Smooth muscle cell (in vitro differentiated cells): ENCODE measurements at regions not wholly inside any gene's neighbourhood (a gene's known extent, or its start where the extent isn't known, plus 50 kb on each side); places are given as distances from the start of the nearest gene placed in this dataset.
A peak's percentile ranks its signal among the peaks of the same experiment; 100 is the strongest.

ENCODE experiments used
- DNase-seq: peaks from one replicate; lab custom pipeline; 2025; ENCODE audit not compliant: unreplicated experiment; lab: John Stamatoyannopoulos, UW
- H2AFZ ChIP-seq: fragments of 200-600 bp; sonication (generic); 2 replicates; pipeline ENCODE4 v1.6.0; 2016; ENCODE audit warnings: antibody characterized with exemption, low read depth, mild to moderate bottlenecking
- H3F3A ChIP-seq: fragments of 200-600 bp; sonication (generic); 2 replicates; pipeline ENCODE4 v1.6.0; 2017; ENCODE audit warnings: antibody characterized with exemption, low read depth
- H3K27ac ChIP-seq: fragments of 200-600 bp; sonication (generic); 2 replicates; pipeline ENCODE4 v1.5.1; 2016; ENCODE audit warnings: low read depth, mild to moderate bottlenecking
- H3K27me3 ChIP-seq: fragments of 200-600 bp; sonication (generic); 2 replicates; pipeline ENCODE4 v1.6.1; 2016; ENCODE audit warnings: low read depth, mild to moderate bottlenecking
- H3K36me3 ChIP-seq: fragments of 200-600 bp; sonication (generic); 2 replicates; pipeline ENCODE4 v1.5.1; 2016; ENCODE audit warnings: low read depth
- H3K4me1 ChIP-seq: fragments of 200-600 bp; sonication (generic); 2 replicates; pipeline ENCODE4 v1.5.1; 2016; ENCODE audit warnings: low read depth
- H3K4me2 ChIP-seq: fragments of 200-600 bp; sonication (generic); 2 replicates; pipeline ENCODE4 v1.6.0; 2016; ENCODE audit warnings: mild to moderate bottlenecking
- H3K4me3 ChIP-seq: fragments of 200-600 bp; sonication (generic); 2 replicates; pipeline ENCODE4 v1.5.1; 2016; ENCODE audit warnings: mild to moderate bottlenecking
- H3K79me2 ChIP-seq: fragments of 200-600 bp; sonication (generic); 2 replicates; pipeline ENCODE4 v1.6.0; 2016; ENCODE audit warnings: low read depth, mild to moderate bottlenecking
- H3K9ac ChIP-seq: fragments of 200-600 bp; sonication (generic); 2 replicates; pipeline ENCODE4 v1.6.0; 2016; ENCODE audit warnings: low read depth
- H3K9me3 ChIP-seq: fragments of 200-600 bp; sonication (generic); replicated peaks from 2 replicates; pipeline ENCODE4 v1.5.1; 2016; ENCODE audit warnings: low read depth
- H4K20me1 ChIP-seq: fragments of 200-600 bp; sonication (generic); 2 replicates; pipeline ENCODE4 v1.6.0; 2016; ENCODE audit warnings: low read depth
- CTCF ChIP-seq: fragments of 200-600 bp; sonication (generic); IDR thresholded peaks from 2 replicates; pipeline ENCODE4 v1.5.1; 2017; ENCODE audit warnings: borderline replicate concordance, mild to moderate bottlenecking, antibody characterized with exemption; ENCODE audit not compliant: insufficient read depth, poor library complexity, severe bottlenecking
- WGBS: methylation state at CpG from one replicate; pipeline ENCODE4 v1.1.7; 2016; ENCODE audit warnings: low lambda C conversion rate; 5-methylcytosine and 5-hydroxymethylcytosine counted together

GRCh38 chr5:57887851-57888621, 405.4 kb upstream of the ACTBL2 start:
- Histone ChIP-seq H3K79me2 (no peaks in the 10 kb centered on the region), H3K27ac (no peak overlapping the region), H2AFZ (peak overlapping the region; percentile 7), H3F3A (no peaks in the 10 kb centered on the region), H3K9me3 (no peaks in the 10 kb centered on the region), H3K4me1 (no peaks in the 10 kb centered on the region), H4K20me1 (no peaks in the 10 kb centered on the region), H3K9ac (no peak overlapping the region), H3K36me3 (no peaks in the 10 kb centered on the region), H3K27me3 (no peaks in the 10 kb centered on the region), H3K4me3 (no peak overlapping the region), H3K4me2 (peak overlapping the region; percentile 16)
- DNase-seq: no peak
- 46% methylated on average over 6 of the region's 6 CpGs for WGBS
- TF ChIP-seq CTCF: peak; percentile 41

DNA sequence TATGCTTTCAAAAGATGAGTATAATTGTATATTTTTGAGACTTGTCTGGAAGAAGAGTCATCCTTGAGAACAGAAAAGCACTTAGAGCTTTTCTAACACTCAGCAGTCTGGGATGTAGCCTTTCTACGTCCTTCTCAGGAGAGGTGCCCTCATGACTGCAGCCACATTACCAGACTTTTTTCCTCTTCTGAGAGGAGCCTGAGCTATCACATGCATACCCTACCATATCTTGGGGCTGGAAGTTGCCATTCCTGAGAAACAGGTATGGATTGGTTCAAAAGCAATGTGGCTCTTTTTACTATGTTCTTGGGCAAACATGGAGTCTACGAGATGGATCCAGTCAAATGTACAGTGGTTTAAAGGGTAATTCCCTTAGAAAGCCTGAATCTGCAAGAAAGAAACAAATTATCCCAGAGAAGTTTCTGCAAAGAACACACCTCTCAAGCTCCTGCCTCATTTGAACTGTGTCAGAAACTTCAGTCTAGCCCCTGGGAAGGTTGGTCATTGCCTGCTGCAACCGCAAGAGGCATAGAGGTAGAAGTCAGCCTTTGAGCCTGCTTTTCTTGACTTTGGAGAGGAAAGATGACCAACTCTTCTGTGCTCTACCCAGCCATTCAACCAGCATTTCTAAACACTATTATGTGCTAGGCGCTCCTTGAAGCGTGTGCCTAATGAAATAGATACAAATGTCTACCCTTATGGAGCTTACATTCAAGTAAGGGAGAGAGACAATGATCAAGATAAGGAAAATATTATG, 401.9 kb upstream of the ACTBL2 start:
- no peak overlapping the region for H2AFZ ChIP-seq
- H3K36me3 ChIP-seq: no peaks in the 10 kb centered on the region
- TF ChIP-seq CTCF: no peak
- H3F3A ChIP-seq: no peaks in the 10 kb centered on the region
- H3K4me3 ChIP-seq: no peak overlapping the region
- no peak overlapping the region for H3K4me2 ChIP-seq
- H3K9ac ChIP-seq: no peak overlapping the region
- no peaks in the 10 kb centered on the region for H3K4me1 ChIP-seq
- no peaks in the 10 kb centered on the region for H4K20me1 ChIP-seq
- DNase-seq: no peak
- H3K9me3 ChIP-seq: no peaks in the 10 kb centered on the region
- H3K79me2 ChIP-seq: no peaks in the 10 kb centered on the region
- WGBS: 95% methylated on average over 5 of the region's 5 CpGs
- H3K27ac ChIP-seq: no peak overlapping the region
- no peaks in the 10 kb centered on the region for H3K27me3 ChIP-seq

- Histone ChIP-seq H4K20me1 (no peaks in the 10 kb centered on the region), H3F3A (no peaks in the 10 kb centered on the region), H3K79me2 (no peaks in the 10 kb centered on the region), H3K27me3 (no peaks in the 10 kb centered on the region), H2AFZ (no peak overlapping the region), H3K9me3 (no peaks in the 10 kb centered on the region), H3K9ac (no peak overlapping the region), H3K4me1 (no peaks in the 10 kb centered on the region), H3K4me2 (no peak overlapping the region), H3K4me3 (no peak overlapping the region), H3K27ac (no peak overlapping the region), H3K36me3 (no peaks in the 10 kb centered on the region)
- DNase-seq: no peak
- no peak for TF ChIP-seq CTCF
- 25% methylated on average over 2 of the region's 2 CpGs for WGBS
Observed at GRCh38 chr5:57880216-57880615, 397.6 kb upstream of the ACTBL2 start.
